H7 (cell line): ENCODE measurements at regions not wholly inside any gene's neighbourhood (a gene's known extent, or its start where the extent isn't known, plus 50 kb on each side); places are given as distances from the start of the nearest gene placed in this dataset.

Experiments
- DNase-seq: peaks from one replicate; pipeline ENCODE4 v3.0.0; 2012
- H3K27me3 ChIP-seq: 2 replicates; pipeline ENCODE4 v1.6.0; 2011; ENCODE audit warnings: mild to moderate bottlenecking, low read length; ENCODE audit not compliant: control insufficient read depth, insufficient read depth
- H3K36me3 ChIP-seq: replicated peaks from 2 replicates; pipeline ENCODE4 v1.5.1; 2011; ENCODE audit warnings: low read length; ENCODE audit not compliant: control insufficient read depth, insufficient read depth
- H3K4me3 ChIP-seq: 2 replicates; pipeline ENCODE4 v1.5.1; 2011; ENCODE audit warnings: low read depth, mild to moderate bottlenecking, control low read depth, low read length, moderate library complexity; ENCODE audit not compliant: insufficient read depth

DNA sequence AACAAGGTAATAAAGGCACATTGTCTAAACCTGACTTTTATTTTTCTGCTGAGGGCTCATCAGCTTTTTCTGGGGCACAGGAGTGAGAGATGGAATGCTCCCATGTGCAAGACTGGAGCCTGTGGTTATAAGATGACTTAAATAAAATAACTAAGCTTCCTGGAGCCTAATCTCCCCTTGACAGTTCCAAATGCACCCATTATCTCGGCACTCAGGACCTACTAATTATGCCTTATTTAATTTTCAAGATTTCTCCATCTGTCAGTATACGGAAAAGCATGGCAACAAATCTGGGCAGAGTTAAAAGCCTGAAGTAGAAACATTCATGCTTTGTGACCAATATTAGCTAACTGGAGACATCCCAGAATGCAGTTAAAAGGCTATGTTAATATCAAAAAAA lies 416.7 kb upstream of the TEX13C start:
- Histone ChIP-seq H3K36me3 (no peaks in the 10 kb centered on the region), H3K27me3 (no peaks in the 10 kb centered on the region), H3K4me3 (no peak overlapping the region)
- DNase-seq = no peak

- Histone ChIP-seq H3K4me3 (no peak overlapping the region), H3K36me3 (no peaks in the 10 kb centered on the region), H3K27me3 (no peaks in the 10 kb centered on the region)
- no peak for DNase-seq
Observed at GRCh38 chrX:124910611-124911010, 409.1 kb upstream of the TEX13C start.

DNA sequence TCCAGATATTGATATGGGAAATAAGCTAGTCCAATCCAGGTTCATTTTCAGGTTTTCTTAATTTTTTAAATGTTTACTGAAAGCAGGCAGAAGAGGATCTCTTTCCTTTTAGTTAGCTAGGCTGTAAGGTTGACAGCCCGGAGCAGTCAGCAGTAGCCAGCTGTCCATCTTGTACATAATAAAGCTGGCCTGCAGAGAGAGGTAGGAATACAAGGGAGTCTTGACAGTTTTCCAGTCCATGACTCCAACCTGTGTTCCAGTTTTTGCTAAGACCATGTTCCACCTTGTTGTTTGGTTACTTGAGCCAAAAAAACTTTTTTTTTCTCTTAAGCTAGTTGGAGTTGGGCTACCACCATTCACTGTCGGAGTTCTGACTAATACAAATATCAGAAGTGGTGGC lies 402.7 kb upstream of the TEX13C start:
- DNase-seq = no peak
- no peaks in the 10 kb centered on the region for H3K27me3 ChIP-seq
- H3K36me3 ChIP-seq = no peaks in the 10 kb centered on the region
- H3K4me3 ChIP-seq = no peak overlapping the region

- H3K36me3 ChIP-seq = no peaks in the 10 kb centered on the region
- no peak for DNase-seq
- H3K4me3 ChIP-seq = no peak overlapping the region
- H3K27me3 ChIP-seq = no peaks in the 10 kb centered on the region
Observed at GRCh38 chrX:124925681-124926080, 394.0 kb upstream of the TEX13C start.

GRCh38 chrX:124931241-124931640 lies 388.4 kb upstream of the TEX13C start:
- peak; percentile 0 for DNase-seq
- H3K4me3 ChIP-seq = no peak overlapping the region
- H3K36me3 ChIP-seq = no peaks in the 10 kb centered on the region
- H3K27me3 ChIP-seq = no peaks in the 10 kb centered on the region

DNA sequence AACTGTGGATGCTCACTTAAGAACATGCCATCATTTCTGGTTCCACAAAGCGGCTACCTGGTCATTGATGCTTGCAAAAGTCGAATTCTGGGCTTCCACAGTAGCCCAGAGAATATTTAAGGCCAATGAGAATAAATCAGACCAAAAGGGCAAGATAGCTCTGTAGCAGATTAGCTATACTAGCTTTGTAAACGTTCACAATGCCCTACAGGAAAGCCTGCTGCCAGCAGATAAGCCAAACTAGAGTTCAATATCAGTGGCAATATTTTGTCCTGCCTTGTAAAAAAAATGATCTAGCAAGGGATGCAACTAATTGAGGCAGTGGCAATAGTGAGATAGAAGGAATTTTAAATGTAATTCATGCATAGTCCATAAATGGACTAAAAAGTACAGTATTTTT lies 387.7 kb upstream of the TEX13C start:
- H3K4me3 ChIP-seq = no peak overlapping the region
- no peak for DNase-seq
- H3K36me3 ChIP-seq = no peaks in the 10 kb centered on the region
- no peaks in the 10 kb centered on the region for H3K27me3 ChIP-seq

- H3K36me3 ChIP-seq = no peaks in the 10 kb centered on the region
- H3K27me3 ChIP-seq = no peaks in the 10 kb centered on the region
- no peak for DNase-seq
- no peak overlapping the region for H3K4me3 ChIP-seq
Observed at GRCh38 chrX:124938715-124939114, 381.0 kb upstream of the TEX13C start.

DNA sequence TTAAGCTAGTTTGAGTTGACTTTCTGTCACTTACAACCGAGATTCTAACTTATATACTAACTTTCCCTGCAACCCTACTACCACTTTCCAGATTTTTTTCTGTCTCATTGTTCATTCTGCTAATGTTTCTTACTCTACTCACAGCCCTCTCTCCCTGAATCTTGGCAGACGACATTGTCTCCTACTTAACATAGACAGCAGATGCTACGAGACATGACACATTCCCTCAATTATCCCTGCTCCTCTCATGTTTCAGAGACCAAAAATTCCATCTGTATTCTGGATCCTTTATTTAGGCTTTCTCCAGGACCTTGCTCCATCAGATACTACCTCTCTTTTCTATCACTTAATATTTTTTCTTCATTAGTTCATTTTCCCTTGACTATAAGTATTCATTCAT lies 379.1 kb upstream of the TEX13C start:
- no peak for DNase-seq
- H3K27me3 ChIP-seq = no peaks in the 10 kb centered on the region
- no peak overlapping the region for H3K4me3 ChIP-seq
- no peaks in the 10 kb centered on the region for H3K36me3 ChIP-seq

- Histone ChIP-seq H3K36me3 (no peaks in the 10 kb centered on the region), H3K27me3 (no peaks in the 10 kb centered on the region), H3K4me3 (no peak overlapping the region)
- DNase-seq = no peak
Observed at GRCh38 chrX:124954402-124954801, 365.3 kb upstream of the TEX13C start.

DNA sequence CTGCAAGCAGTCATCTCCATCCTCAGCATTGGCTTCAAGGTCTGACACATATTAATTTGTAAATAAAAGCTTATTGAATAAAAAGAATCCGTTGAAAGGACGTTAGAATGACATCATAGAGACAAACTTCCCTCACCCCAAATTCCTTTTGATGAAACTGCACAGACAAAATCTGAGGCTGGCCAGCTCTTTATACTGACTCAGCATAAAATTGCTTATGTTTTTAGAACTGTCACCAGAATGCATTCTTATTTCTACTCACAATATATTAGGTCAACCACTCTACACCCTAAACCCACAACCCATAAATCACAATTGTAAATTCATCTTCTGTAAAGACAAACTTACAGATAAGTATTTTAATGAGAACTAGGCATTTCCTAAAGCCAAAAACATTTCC lies 359.2 kb upstream of the TEX13C start:
- H3K36me3 ChIP-seq = no peaks in the 10 kb centered on the region
- no peak for DNase-seq
- no peak overlapping the region for H3K4me3 ChIP-seq
- no peaks in the 10 kb centered on the region for H3K27me3 ChIP-seq

DNA sequence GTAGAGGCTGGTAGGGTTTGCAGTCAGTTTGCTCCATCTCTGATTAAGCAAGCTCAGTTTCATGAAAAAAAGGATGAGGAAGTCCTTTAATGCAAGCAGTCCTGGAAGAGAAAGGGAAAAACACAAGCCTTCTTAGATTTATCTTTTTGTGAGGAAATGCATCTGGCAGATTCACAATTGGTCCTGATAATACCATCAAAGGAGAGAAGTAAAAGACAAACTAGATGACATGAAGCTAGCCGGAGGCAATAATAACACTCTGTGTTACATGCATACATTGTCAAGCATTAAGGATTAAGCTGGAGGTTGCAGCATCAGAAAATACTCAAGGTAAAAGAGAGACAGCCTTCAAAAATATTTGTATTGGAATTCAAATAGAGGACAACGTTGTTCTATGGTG lies 356.0 kb upstream of the TEX13C start, which contains the start of gene TENM1:
Gene TENM1 (minus strand): TSS at position 101 of the 400 bp plus-strand sequence.
- Histone ChIP-seq H3K27me3 (no peaks in the 10 kb centered on the region), H3K36me3 (no peaks in the 10 kb centered on the region), H3K4me3 (no peak within 1 kb of the TSS)
- no peak for DNase-seq

DNA sequence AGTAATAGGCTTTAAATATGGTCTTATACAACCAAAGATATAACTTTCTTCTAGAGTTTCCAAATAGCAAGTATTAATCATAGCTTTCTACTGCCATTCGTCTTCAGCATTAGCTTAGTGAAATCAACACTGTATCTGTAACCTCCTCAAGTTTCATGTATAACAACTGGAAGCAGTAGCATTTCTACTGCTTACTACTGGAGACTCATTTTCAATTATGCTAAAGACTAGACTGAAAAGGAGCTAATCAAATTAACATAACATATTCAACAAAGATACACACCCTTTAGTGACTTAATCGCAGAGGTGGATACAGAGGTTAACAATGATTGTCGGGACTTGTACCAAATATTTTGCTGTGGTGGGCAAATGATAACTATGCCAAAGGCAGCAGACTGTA lies 344.2 kb upstream of the TEX13C start:
- Histone ChIP-seq H3K4me3 (no peak overlapping the region), H3K36me3 (no peaks in the 10 kb centered on the region), H3K27me3 (no peaks in the 10 kb centered on the region)
- DNase-seq = no peak

- no peak overlapping the region for H3K4me3 ChIP-seq
- DNase-seq = no peak
- no peaks in the 10 kb centered on the region for H3K36me3 ChIP-seq
- no peaks in the 10 kb centered on the region for H3K27me3 ChIP-seq
Observed at GRCh38 chrX:124981420-124981819, 338.3 kb upstream of the TEX13C start.

DNA sequence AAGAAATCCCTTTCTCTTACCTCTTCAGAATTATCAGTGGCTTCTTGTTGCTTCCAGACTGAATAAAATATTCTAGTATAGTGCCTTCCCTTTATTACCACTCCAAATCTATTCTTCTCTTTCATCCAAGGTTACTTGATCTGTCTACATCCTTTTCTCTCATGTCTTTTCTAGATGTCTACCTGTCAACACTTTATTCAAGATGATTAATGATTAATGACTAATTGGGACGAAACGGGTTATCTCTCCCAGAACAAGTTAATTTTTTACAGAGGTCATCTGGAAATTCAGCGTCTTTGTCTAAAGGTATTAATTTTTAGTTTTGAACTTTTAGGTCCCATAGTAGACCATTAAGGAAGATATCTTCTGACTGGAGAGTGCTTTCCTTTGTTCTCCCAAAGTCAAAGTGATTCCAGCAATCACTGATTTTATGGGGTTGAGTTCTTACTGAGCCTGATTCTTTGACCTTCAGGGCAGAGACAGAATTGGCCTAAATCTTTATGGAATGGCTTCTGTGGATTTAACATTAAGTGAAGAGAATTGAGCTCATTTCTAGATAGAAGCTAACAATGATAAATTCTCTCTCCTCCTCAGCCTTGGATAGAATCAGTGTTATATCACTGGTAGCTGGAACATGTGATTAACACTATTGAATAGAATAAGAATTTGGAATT lies 335.4 kb upstream of the TEX13C start:
- no peak overlapping the region for H3K4me3 ChIP-seq
- H3K36me3 ChIP-seq = no peaks in the 10 kb centered on the region
- no peak for DNase-seq
- no peaks in the 10 kb centered on the region for H3K27me3 ChIP-seq

- DNase-seq = no peak
- Histone ChIP-seq H3K4me3 (no peak overlapping the region), H3K27me3 (no peaks in the 10 kb centered on the region), H3K36me3 (no peaks in the 10 kb centered on the region)
Observed at GRCh38 chrX:124986284-124986683, 333.4 kb upstream of the TEX13C start.

DNA sequence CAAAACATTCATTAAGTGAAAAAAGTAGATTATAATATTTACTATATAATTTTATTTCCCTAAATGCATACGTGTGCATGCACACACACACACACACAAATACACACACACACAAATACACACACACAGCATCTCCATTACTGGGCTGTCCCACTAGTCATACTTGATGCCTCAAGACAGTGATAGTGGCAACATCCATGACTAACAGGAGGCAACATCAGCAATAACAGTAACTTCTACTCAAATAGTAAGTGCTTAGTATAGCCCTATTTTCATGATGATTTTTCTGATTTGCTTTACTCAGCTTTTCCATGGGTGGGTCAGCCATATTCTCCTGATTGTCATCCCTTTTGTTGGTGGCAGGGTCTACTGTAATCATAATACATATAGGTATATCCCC lies 325.9 kb upstream of the TEX13C start:
- no peak for DNase-seq
- Histone ChIP-seq H3K36me3 (no peaks in the 10 kb centered on the region), H3K27me3 (no peaks in the 10 kb centered on the region), H3K4me3 (no peak overlapping the region)
